NCI-H510A treated with DMSO at 0.1 percent for 48 hours (cell line): ENCODE measurements at regions not wholly inside any gene's neighbourhood (a gene's known extent, or its start where the extent isn't known, plus 50 kb on each side); places are given as distances from the start of the nearest gene placed in this dataset.

ENCODE experiments used
- DNase-seq: peaks from one replicate; lab custom pipeline; 2025; lab: John Stamatoyannopoulos, UW

DNA sequence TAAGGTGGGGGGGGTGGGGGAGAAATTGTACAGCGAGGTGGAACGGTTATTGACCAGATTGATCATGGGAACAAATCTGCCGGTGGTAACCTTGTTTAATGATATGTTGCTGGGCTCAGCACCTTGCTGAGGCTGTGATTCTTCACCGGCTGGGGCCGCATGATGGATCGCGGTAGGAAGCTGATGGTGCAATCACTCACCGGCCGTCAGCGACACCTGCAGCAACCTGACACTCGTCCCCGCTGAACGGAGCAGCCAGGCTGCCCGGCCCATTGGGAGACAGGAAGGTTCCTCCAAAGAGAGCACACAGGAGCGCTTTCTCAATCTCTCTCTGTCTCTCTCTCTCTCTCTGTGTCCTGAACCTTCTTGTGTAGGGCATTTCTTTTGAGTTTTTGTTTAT lies 128.5 kb upstream of the RRP15 start:
- DNase-seq, result peak; percentile 77

GRCh38 chr1:218163371-218163770 lies 121.7 kb upstream of the RRP15 start:
- DNase-seq, result no peak

DNA sequence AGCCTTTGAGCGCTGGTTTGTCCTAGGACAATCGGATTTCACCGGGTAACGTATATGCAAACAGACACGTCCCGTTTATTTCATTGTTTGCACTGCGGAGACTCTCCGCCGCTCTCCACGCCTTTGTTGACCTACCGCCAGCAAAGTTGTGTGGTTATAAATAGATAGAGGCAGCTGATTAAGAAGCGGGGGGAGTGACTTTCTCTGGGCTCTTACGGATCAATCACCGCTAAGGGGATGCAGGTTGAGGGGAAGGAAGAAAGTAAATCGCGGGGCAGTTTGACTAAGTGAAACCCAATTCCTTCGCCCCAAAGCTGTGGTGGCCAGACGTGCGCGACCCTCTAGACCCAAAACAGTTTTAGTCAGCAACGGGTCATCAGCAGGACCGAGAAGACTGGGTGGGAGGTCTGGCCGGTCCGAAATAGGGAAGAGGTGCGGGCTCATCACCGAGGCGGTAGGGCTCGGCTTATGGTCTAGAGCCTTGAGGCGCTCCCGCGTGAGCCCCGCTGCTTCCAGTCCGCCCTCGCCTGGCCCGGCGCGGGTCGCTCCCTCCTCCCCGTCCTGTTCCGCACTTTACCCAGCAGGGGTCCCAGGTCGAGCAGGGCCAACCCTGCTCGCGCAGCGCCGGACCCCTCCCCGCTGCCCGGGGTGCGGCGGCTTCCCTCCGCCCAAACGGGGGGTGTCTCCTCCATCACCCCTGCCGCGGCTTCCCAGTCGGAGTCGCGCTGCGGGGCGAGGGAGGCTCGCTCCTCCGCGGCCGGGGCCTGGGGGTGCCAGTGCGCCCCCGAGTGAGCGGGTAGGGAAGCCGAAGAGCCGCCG lies 120.8 kb upstream of the RRP15 start:
- peak; percentile 58 for DNase-seq

DNA sequence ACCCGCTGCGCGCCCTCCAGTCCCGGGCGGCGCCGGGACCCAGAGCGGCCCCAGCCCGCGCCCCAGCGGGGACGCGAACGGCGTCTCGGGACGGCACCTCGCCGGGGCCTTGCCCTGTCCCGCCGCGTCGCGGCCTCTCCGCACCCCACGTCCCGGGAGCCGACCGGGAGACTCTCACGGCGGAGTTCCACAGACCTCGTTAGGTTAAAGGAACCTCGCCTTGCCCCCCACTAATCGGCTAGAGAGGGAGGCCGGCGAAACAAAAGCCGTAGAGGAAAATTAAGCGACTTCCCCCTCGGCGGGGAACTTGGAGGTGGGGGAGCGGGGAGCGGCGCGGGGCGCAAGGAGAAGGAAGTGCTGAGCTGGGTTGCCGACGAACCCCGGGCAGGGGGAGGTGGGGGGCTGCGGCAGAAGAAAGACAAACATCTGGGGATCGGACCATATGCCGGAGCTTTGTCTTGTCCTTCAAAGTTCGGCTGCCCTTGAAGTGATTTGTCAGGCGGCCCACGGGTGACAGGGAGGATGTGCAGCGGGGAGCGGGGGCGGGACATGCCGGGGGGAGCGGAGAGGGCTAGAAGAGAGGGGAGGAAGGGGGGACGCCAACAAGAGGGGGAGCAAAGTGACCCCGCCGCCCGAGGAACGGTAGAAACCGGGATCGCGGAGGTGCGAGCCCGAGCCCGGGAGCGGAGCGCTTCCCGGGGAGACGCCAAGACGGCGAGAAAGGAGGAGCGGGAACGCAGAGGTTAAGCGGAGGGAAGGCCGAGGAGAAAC lies 120.0 kb upstream of the RRP15 start:
- DNase-seq, result peak; percentile 17

DNA sequence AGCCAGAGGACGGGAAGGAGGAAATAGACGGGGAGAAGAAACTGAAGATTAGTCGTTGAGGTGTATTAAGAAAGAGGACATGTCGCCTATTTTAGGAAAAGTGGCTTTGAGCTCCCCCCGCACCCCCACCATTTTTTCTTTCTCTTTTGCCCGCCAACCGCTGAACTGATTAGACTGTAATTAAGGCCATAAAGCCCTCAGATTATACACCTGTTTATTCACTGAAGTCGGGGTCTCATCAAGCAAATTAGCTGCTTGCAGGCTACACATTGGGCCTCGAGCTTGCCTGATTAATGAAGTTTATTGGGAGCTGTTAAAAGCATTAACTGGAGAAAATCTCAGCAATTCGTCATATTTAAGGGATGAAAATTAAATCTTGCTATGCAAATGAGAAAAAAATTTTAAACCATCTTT lies 119.4 kb upstream of the RRP15 start:
- DNase-seq, result no peak

GRCh38 chr1:218166268-218166945 lies 118.7 kb upstream of the RRP15 start:
- no peak for DNase-seq

- peak; percentile 84 for DNase-seq
Observed at GRCh38 chr1:218171302-218171893, 113.7 kb upstream of the RRP15 start.

GRCh38 chr1:218182455-218182854 lies 102.6 kb upstream of the RRP15 start:
- no peak for DNase-seq

DNA sequence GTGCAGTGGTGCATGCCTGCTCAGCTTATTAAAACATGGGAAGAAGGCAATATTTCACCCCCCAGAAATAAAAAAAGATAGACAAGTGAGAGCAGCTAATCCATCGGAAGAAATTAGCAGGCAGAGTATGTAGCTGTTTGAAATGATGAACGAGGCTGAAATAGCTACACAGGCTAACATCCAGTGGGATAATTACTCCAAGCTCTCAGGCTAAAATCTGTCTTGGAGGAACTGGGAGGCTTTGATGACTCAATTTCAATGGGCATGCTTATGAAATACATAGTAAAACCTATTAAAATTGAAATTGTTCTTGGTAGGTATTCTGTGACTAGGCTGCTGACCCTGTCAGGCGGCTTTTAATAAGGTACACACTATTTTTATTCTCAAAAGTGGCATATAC lies 84.1 kb upstream of the RRP15 start:
- no peak for DNase-seq

GRCh38 chr1:218201601-218202000 lies 83.5 kb upstream of the RRP15 start:
- no peak for DNase-seq

GRCh38 chr1:218205721-218206120 lies 79.4 kb upstream of the RRP15 start:
- no peak for DNase-seq

- no peak for DNase-seq
Observed at GRCh38 chr1:218207194-218207593, 77.9 kb upstream of the RRP15 start.

GRCh38 chr1:218209351-218209861 lies 75.7 kb upstream of the RRP15 start:
- DNase-seq, result no peak

DNA sequence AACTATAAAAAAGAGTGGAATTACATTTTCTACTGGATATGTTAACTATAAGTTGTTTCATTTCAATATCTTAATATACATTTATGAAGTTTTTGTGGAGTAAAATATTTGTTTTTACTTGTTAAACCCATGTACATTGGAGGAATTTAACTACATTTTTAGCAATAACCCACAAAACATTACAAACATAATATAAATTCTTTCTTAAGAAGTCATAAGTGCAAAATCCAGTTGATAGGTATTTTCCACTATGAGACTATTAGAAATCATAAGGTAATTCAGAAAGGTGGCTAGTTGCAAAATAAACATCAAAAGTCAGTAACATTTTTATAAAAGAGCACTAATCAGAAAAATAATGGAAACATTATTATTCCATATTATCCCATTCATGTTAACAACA lies 73.9 kb upstream of the RRP15 start:
- no peak for DNase-seq

DNA sequence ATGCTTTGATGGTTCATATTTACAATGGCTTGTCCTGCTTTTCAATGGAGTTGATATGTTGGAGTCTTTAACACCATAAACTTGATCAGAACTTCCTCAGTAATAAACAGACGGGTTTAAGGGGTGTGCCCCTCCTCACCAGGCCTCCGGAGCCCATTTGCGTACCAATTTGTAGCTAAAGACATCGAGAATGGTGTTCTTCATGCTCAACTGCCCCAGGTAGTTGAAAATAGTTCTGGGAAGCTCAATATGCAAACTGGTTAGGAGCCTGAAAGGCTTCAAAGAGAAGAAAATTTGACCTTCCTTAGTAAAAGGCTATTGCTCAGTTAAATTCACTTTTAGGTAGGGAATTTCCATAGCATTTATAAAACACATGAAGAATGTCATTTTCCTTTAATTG lies 68.1 kb upstream of the RRP15 start:
- DNase-seq, result no peak

DNA sequence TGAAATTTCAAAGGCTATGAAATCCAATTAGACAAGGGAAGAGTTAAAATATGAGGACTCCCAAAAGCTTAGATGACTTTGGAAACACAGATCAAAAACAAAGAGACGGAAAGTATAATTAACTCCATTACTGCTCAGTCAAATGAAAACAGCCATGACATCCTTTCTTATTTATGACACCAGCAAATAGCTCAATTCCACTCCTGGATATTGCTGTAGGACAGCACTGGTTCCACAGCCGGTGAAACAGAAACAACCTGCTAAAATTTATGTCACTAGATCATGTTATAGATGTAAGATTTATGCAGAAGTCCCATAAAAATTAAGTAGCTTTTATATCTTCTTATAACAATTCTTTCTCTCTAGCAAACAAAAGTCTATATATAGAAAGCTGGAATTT lies 65.6 kb upstream of the RRP15 start:
- no peak for DNase-seq

GRCh38 chr1:218224101-218224500 lies 61.0 kb upstream of the RRP15 start:
- no peak for DNase-seq

DNA sequence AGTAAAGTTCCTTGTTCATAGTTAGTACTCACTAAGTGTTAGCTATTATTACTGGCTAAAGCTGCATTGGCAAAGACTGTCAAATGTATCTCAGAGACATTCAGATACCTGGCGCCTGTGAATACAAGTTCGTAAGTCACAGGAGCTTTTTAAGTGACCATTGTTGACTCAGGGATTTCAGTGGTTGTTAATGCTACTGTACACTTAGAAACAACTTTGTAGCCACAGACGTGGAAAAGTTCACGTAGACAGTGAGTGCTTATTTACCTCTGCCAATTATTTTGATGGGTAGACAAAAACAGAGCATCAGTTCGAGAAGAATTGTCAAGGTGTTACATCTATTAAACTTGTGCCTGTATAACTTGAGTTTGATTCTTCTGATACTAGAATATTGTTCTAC lies 59.1 kb upstream of the RRP15 start:
- no peak for DNase-seq
